ENCODE measurements at regions not wholly inside any gene's neighbourhood (a gene's known extent, or its start where the extent isn't known, plus 50 kb on each side); places are given as distances from the start of the nearest gene placed in this dataset.

DNA sequence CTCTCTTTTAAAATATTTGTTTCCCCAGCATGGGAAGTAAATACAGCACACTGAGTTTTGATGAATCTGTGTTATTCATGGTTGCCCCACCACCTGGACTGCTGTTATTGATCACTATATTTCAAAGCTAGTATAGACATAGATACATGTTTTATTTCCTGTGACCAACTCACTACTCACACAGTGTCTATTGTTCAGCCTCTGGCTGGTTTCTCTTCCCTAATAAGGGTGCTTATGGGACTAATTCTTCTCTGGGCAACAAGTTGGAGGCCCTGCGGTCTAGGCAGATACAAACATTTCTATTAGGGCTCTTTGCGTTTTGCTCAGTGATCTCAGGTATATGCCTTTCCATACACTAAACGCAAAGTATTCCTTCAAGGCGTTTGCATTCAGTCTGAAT is 1191.0 kb upstream of the TMEM132C start:
- H3K4me1 ChIP-seq (ENCODE audit: control insufficient read depth, insufficient read depth, low read length) = no peaks in the 10 kb centered on the region
- no peak for ATAC-seq
- H3K27ac Mint-ChIP-seq = no peak overlapping the region
- TF ChIP-seq, protein P1, sequence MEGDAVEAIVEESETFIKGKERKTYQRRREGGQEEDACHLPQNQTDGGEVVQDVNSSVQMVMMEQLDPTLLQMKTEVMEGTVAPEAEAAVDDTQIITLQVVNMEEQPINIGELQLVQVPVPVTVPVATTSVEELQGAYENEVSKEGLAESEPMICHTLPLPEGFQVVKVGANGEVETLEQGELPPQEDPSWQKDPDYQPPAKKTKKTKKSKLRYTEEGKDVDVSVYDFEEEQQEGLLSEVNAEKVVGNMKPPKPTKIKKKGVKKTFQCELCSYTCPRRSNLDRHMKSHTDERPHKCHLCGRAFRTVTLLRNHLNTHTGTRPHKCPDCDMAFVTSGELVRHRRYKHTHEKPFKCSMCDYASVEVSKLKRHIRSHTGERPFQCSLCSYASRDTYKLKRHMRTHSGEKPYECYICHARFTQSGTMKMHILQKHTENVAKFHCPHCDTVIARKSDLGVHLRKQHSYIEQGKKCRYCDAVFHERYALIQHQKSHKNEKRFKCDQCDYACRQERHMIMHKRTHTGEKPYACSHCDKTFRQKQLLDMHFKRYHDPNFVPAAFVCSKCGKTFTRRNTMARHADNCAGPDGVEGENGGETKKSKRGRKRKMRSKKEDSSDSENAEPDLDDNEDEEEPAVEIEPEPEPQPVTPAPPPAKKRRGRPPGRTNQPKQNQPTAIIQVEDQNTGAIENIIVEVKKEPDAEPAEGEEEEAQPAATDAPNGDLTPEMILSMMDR (IDR thresholded peaks at IDR 0.05) = no peak
- H3K36me3 Mint-ChIP-seq = no peaks in the 10 kb centered on the region
- intact Hi-C loops (cut with micrococcal nuclease) = no loop called here
- no peak for DNase-seq
- WGBS (ENCODE audit: insufficient coverage) = 91% methylated on average over 4 of the region's 4 CpGs
- H3K4me1 Mint-ChIP-seq = no peaks in the 10 kb centered on the region
- H3K27me3 Mint-ChIP-seq (ENCODE audit: low read depth in 2 of 2) = peaks cover 8 to 16% of the 10 kb centered on the region in 2 donors
- H3K9me3 Mint-ChIP-seq = peaks cover 0 to 4% of the 10 kb centered on the region in 2 donors
- H3K4me3 ChIP-seq (ENCODE audit: low read length) = no peak overlapping the region
- no peaks in the 10 kb centered on the region for H3K36me3 ChIP-seq (ENCODE audit: control insufficient read depth, insufficient read depth, low read length)
- no peak overlapping the region for H3K4me3 Mint-ChIP-seq
- no peaks in the 10 kb centered on the region for H3K27me3 ChIP-seq (ENCODE audit: control insufficient read depth, insufficient read depth, low read length)
- H3K27ac ChIP-seq (ENCODE audit: low read length) = no peak overlapping the region
- no peaks in the 10 kb centered on the region for H3K9me3 ChIP-seq (ENCODE audit: control insufficient read depth, insufficient read depth, low read length)

DNA sequence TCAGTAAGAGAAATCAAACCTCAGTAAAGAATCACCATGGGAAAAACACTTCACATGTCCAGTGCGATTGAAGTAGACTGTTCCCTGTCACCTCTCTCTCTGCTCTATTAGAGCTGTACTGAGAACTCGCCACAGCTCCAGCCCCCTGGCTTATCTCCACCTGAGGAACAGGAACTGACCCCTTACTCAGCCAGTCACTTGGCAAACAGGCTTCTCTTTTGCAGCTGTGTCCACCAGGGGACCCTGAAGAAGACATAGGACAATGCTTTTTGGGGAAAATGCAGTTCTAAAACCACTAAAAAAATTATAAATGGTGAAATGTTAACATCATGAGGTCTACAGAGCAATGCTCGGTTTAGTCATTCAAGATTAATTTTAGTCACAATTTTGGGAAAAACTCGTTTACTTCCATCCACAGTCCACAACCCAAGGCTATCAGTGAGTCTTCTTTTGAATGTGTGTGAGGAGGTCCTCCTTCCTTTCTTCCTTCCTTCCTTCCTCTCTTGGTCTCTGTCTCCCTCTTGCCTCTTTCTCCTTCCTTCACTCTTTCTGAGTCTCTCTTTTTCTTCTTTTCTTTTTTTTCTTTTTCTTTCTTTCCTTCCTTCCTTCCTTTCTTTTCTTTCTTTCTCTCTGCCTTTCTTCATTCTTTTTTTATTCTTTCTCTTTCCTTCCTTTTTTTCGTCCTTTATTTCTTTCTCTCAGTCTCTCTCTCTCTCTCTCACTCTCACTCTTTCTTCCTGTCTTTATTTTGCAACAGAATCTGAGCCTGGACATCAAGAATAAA is 1189.5 kb upstream of the TMEM132C start:
- WGBS (ENCODE audit: insufficient coverage) = 88% methylated on average over 3 of the region's 5 CpGs
- Mint-ChIP-seq H3K36me3 (no peaks in the 10 kb centered on the region), H3K27ac (no peak overlapping the region)

DNA sequence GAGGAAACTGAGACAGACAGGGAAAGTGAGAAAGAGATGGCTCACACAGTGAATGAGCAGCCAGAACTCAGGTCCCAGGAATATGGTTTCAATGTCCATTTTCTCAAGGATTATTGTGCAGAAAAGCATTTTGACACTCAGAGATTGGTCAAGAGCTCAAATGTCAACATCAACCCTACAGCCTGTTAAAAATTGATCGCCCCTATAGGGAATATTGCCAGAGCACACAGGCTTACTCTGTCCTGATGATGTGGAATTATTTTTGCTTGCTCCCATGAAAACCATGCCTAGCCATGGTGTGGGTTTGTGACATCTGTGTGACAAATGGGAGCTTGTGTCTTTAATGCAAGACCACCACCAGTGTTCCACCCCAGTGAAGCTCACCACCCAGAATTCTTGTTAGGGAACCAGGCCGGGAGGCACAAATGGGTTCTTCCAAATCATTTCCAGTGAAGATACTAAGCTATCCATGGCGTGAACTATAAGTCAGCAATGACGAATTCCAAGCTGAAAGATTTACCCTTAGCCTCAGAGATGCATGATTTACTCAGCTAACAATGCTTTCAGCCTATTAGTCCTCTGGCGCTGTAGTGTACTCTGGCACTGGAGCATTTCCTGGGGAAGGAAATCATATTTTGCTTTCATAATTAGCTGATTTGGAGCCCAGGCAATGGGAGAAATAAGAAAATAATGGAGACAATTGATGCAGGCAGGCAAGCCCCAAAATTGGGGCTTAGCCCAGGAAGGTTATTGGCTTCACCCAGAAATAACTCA is 1188.2 kb upstream of the TMEM132C start:
- no peaks in the 10 kb centered on the region for H3K4me1 ChIP-seq (ENCODE audit: control insufficient read depth, insufficient read depth, low read length)
- Mint-ChIP-seq H3K27me3 (ENCODE audit: low read depth in 2 of 2) (peaks cover 8 to 16% of the 10 kb centered on the region in 2 donors), H3K9me3 (peaks cover 0 to 4% of the 10 kb centered on the region in 2 donors), H3K36me3 (no peaks in the 10 kb centered on the region), H3K4me1 (peaks cover 6 to 7% of the 10 kb centered on the region in 2 donors), H3K27ac (no peak overlapping the region), H3K4me3 (no peak overlapping the region)
- DNase-seq (no peak), ATAC-seq (no peak)
- TF ChIP-seq, protein P1 (IDR thresholded peaks at IDR 0.05) = no peak
- intact Hi-C loops (cut with micrococcal nuclease) = no loop called here
- 70% methylated on average over 4 of the region's 5 CpGs for WGBS (ENCODE audit: insufficient coverage)
- no peaks in the 10 kb centered on the region for H3K36me3 ChIP-seq (ENCODE audit: control insufficient read depth, insufficient read depth, low read length)
- H3K4me3 ChIP-seq (ENCODE audit: low read length) = no peak overlapping the region
- H3K27me3 ChIP-seq (ENCODE audit: control insufficient read depth, insufficient read depth, low read length) = no peaks in the 10 kb centered on the region
- no peak overlapping the region for H3K27ac ChIP-seq (ENCODE audit: low read length)
- no peaks in the 10 kb centered on the region for H3K9me3 ChIP-seq (ENCODE audit: control insufficient read depth, insufficient read depth, low read length)

More for the DNA sequence above, 1189.5 kb upstream of the TMEM132C start:
- Histone ChIP-seq H3K4me1 (ENCODE audit: control insufficient read depth, insufficient read depth, low read length) (no peaks in the 10 kb centered on the region), H3K9me3 (ENCODE audit: control insufficient read depth, insufficient read depth, low read length) (no peaks in the 10 kb centered on the region), H3K27me3 (ENCODE audit: control insufficient read depth, insufficient read depth, low read length) (no peaks in the 10 kb centered on the region), H3K27ac (ENCODE audit: low read length) (no peak overlapping the region), H3K4me3 (ENCODE audit: low read length) (no peak overlapping the region), H3K36me3 (ENCODE audit: control insufficient read depth, insufficient read depth, low read length) (no peaks in the 10 kb centered on the region)
- Mint-ChIP-seq H3K27me3 (ENCODE audit: low read depth in 2 of 2) (peaks cover 8 to 16% of the 10 kb centered on the region in 2 donors), H3K4me1 (no peaks in the 10 kb centered on the region), H3K4me3 (no peak overlapping the region), H3K9me3 (peaks cover 0 to 4% of the 10 kb centered on the region in 2 donors)
- TF ChIP-seq, protein P1 (IDR thresholded peaks at IDR 0.05) = no peak
- intact Hi-C loops (cut with micrococcal nuclease) = no loop called here
- no peak for DNase-seq
- ATAC-seq = no peak

Data from natural killer cell (primary cell).